SU-DHL-6 (cell line): ENCODE measurements at regions not wholly inside any gene's neighbourhood (a gene's known extent, or its start where the extent isn't known, plus 50 kb on each side); places are given as distances from the start of the nearest gene placed in this dataset.

Source experiments
- H2AFZ ChIP-seq: fragments of 200-600 bp; sonication (generic); 2 replicates; pipeline ENCODE4 v1.6.1; 2014; ENCODE audit warnings: low read depth, mild to moderate bottlenecking, moderate library complexity, mixed read lengths, antibody characterized with exemption, low read length; ENCODE audit not compliant: severe bottlenecking
- H3F3A ChIP-seq: fragments of 200-600 bp; shearing (Covaris generic); 2 replicates; pipeline ENCODE4 v1.6.0; 2016; ENCODE audit warnings: antibody characterized with exemption, mild to moderate bottlenecking; ENCODE audit not compliant: insufficient read depth
- H3K27ac ChIP-seq: fragments of 200-600 bp; sonication (generic); 2 replicates; pipeline ENCODE4 v1.5.1; 2016; ENCODE audit warnings: low read depth, mild to moderate bottlenecking, low read length, moderate library complexity, mixed read lengths
- H3K27me3 ChIP-seq: fragments of 200-600 bp; sonication (generic), shearing (Covaris generic); 2 replicates; pipeline ENCODE4 v1.6.0; 2014; ENCODE audit warnings: mild to moderate bottlenecking, low read length
- H3K36me3 ChIP-seq: fragments of 200-600 bp; sonication (generic); 2 replicates; pipeline ENCODE4 v1.6.1; 2014; ENCODE audit warnings: mild to moderate bottlenecking, low read length, mixed read lengths
- H3K4me2 ChIP-seq: fragments of 300-600, 200-600 bp; shearing (Covaris generic), sonication (generic); 2 replicates; pipeline ENCODE4 v1.6.0; 2014; ENCODE audit warnings: low read length, low read depth, mild to moderate bottlenecking; ENCODE audit not compliant: poor library complexity, severe bottlenecking
- H3K4me3 ChIP-seq: fragments of 200-600 bp; sonication (generic); 2 replicates; pipeline ENCODE4 v1.5.1; 2014; ENCODE audit warnings: antibody characterized with exemption, low read length, mild to moderate bottlenecking, mixed read lengths; ENCODE audit not compliant: insufficient read depth, poor library complexity, severe bottlenecking
- H3K79me2 ChIP-seq: fragments of 200-600 bp; sonication (generic); 2 replicates; pipeline ENCODE4 v1.6.1; 2014; ENCODE audit warnings: mild to moderate bottlenecking, low read length, moderate library complexity; ENCODE audit not compliant: insufficient read depth
- H3K9ac ChIP-seq: fragments of 200-600 bp; sonication (generic); 2 replicates; pipeline ENCODE4 v1.7.0; 2014; ENCODE audit warnings: mild to moderate bottlenecking, low read length
- H3K9me2 ChIP-seq: fragments of 200-600 bp; sonication (generic); replicated peaks from 2 replicates; pipeline ENCODE4 v1.6.1; 2014; ENCODE audit warnings: low read length; ENCODE audit not compliant: insufficient read depth
- H3K9me3 ChIP-seq: fragments of 200-600 bp; sonication (generic); 2 replicates; pipeline ENCODE4 v1.6.1; 2014; ENCODE audit warnings: low read length, mixed read lengths; ENCODE audit not compliant: insufficient read depth
- H4K20me1 ChIP-seq: fragments of 200-600 bp; sonication (generic); 2 replicates; pipeline ENCODE4 v1.6.1; 2014; ENCODE audit warnings: low read depth, mild to moderate bottlenecking, antibody characterized with exemption, low read length, moderate library complexity, mixed read lengths
- EZH2phosphoT487 ChIP-seq: fragments of 200-600 bp; sonication (generic), shearing (Covaris generic); conservative IDR thresholded peaks from 2 replicates; pipeline ENCODE4 v1.6.1; 2018; ENCODE audit warnings: mild to moderate bottlenecking, antibody characterized with exemption, low read length, moderate library complexity, mixed read lengths
- TF ChIP-seq, protein P1 (sequence below): fragments of 200-600 bp; sonication (generic); IDR thresholded peaks from one replicate; pipeline ENCODE4 v1.5.1; 2017; ENCODE audit warnings: antibody characterized with exemption, mild to moderate bottlenecking, low read length, moderate library complexity; ENCODE audit not compliant: insufficient read depth, poor library complexity, severe bottlenecking

DNA sequence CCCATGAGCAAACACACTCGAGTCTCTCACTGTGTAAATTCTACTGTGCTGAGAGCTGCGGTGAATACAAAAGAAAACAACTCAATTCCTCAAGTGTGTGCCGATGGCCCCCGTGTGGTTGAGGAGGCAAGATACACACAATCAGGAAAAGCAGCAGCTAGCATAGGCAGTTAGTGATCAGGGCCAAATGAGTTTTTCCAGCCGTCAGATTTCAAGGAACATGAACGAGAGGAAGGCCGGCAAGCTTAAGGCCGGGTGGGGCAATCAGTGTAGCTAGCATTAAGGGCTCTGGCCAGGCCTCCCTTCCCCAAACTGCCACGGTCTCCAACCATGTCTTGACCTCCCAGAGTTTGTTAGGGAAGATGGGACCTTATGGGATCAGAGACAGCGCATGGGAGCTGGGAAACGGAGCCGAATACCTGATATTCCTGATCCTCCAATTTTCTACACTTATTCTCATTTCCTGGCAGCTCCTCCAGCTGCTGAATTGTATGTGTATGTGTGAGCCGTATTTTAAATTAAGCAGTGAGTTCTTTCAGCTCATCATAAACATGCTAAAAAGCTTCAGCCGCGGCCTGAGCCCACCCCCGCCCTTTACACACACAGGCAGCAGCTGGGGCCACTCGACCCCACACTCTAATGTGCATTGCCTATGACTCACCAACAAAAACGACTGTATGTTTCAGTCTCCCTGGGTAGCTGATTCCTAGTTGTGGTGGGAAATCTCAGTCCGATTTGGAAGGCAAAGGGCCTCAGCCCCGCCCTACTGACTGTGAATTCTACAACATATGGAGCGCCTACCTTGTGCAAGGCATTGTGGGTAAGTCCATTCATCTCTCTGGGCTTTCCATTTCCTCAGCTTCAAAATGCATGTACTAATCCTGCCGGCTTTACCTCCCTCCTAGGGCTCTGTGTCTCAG lies 59.9 kb downstream of the RTL9 start:
- no peak overlapping the region for H3K4me3 ChIP-seq
- no peaks in the 10 kb centered on the region for H3K27me3 ChIP-seq
- H3K9me2 ChIP-seq, result no peaks in the 10 kb centered on the region
- TF ChIP-seq, protein P1, sequence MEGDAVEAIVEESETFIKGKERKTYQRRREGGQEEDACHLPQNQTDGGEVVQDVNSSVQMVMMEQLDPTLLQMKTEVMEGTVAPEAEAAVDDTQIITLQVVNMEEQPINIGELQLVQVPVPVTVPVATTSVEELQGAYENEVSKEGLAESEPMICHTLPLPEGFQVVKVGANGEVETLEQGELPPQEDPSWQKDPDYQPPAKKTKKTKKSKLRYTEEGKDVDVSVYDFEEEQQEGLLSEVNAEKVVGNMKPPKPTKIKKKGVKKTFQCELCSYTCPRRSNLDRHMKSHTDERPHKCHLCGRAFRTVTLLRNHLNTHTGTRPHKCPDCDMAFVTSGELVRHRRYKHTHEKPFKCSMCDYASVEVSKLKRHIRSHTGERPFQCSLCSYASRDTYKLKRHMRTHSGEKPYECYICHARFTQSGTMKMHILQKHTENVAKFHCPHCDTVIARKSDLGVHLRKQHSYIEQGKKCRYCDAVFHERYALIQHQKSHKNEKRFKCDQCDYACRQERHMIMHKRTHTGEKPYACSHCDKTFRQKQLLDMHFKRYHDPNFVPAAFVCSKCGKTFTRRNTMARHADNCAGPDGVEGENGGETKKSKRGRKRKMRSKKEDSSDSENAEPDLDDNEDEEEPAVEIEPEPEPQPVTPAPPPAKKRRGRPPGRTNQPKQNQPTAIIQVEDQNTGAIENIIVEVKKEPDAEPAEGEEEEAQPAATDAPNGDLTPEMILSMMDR, result no peak
- TF ChIP-seq EZH2phosphoT487, result no peak
- no peaks in the 10 kb centered on the region for H3F3A ChIP-seq
- no peaks in the 10 kb centered on the region for H3K9me3 ChIP-seq
- no peak overlapping the region for H3K4me2 ChIP-seq
- no peak overlapping the region for H2AFZ ChIP-seq
- H4K20me1 ChIP-seq, result no peaks in the 10 kb centered on the region
- no peak overlapping the region for H3K27ac ChIP-seq
- no peaks in the 10 kb centered on the region for H3K79me2 ChIP-seq
- no peak overlapping the region for H3K9ac ChIP-seq
- H3K36me3 ChIP-seq, result no peaks in the 10 kb centered on the region

DNA sequence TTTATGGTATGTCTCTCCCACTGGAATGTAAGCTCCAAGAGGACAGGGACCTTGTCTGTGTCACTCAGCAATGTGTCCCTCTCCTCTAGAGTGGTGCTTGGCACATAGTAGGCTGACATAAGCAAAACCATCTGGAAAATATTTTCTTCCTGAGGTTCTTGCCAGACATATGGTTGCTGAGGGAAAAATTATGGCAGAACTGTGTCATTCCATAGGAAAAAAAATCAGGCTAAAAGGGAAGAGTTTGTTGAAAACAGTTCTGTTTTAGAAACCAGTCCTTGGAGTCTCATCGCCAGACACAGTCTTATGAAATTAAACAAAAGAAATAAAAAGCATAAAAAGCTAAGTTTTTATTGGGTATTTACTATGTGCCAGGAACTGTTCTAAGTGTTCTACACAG lies 60.9 kb downstream of the RTL9 start:
- TF ChIP-seq, protein P1, result no peak
- no peak for TF ChIP-seq EZH2phosphoT487
- Histone ChIP-seq H3K9me2 (no peaks in the 10 kb centered on the region), H3K9me3 (no peaks in the 10 kb centered on the region), H3K27me3 (no peaks in the 10 kb centered on the region), H3K79me2 (no peaks in the 10 kb centered on the region), H3K36me3 (no peaks in the 10 kb centered on the region), H3K27ac (no peak overlapping the region), H4K20me1 (no peaks in the 10 kb centered on the region), H3K9ac (no peak overlapping the region), H2AFZ (no peak overlapping the region), H3K4me2 (no peak overlapping the region), H3K4me3 (no peak overlapping the region), H3F3A (no peaks in the 10 kb centered on the region)

GRCh38 chrX:110420771-110421499 lies 62.3 kb downstream of the RTL9 start:
- no peaks in the 10 kb centered on the region for H3K36me3 ChIP-seq
- no peak overlapping the region for H2AFZ ChIP-seq

More at GRCh38 chrX:110420771-110421499, 62.3 kb downstream of the RTL9 start:
- H3K9me3 ChIP-seq, result no peaks in the 10 kb centered on the region
- H3K9ac ChIP-seq, result no peak overlapping the region
- no peaks in the 10 kb centered on the region for H3K79me2 ChIP-seq
- no peak for TF ChIP-seq EZH2phosphoT487
- TF ChIP-seq, protein P1, result no peak
- no peak overlapping the region for H3K4me2 ChIP-seq
- H3K4me3 ChIP-seq, result no peak overlapping the region
- H3K27ac ChIP-seq, result no peak overlapping the region
- no peaks in the 10 kb centered on the region for H4K20me1 ChIP-seq
- no peaks in the 10 kb centered on the region for H3K9me2 ChIP-seq
- no peaks in the 10 kb centered on the region for H3K27me3 ChIP-seq
- H3F3A ChIP-seq, result no peaks in the 10 kb centered on the region
